ENCODE measurements at regions not wholly inside any gene's neighbourhood (a gene's known extent, or its start where the extent isn't known, plus 50 kb on each side); places are given as distances from the start of the nearest gene placed in this dataset.

DNA sequence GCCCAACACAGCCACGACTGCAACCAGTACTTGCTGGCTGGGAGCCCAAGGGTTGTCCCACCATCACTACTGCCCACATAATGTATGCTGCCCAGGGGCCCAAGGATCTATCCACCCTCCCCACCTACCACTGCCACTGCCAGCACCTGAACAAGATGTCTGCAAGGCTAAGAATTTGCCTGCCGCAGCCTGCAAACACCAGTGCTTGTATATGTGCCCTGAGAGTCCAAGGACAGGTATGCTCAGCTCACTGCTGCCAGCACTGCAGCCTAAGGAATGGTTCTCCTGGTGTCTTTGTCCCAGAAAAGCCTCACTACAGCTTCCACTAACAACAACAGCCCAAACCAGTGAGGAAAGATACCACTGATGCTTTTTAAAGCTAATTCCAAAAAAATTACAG, 1174.0 kb downstream of the SORCS1 start:
- TF ChIP-seq, protein P1, sequence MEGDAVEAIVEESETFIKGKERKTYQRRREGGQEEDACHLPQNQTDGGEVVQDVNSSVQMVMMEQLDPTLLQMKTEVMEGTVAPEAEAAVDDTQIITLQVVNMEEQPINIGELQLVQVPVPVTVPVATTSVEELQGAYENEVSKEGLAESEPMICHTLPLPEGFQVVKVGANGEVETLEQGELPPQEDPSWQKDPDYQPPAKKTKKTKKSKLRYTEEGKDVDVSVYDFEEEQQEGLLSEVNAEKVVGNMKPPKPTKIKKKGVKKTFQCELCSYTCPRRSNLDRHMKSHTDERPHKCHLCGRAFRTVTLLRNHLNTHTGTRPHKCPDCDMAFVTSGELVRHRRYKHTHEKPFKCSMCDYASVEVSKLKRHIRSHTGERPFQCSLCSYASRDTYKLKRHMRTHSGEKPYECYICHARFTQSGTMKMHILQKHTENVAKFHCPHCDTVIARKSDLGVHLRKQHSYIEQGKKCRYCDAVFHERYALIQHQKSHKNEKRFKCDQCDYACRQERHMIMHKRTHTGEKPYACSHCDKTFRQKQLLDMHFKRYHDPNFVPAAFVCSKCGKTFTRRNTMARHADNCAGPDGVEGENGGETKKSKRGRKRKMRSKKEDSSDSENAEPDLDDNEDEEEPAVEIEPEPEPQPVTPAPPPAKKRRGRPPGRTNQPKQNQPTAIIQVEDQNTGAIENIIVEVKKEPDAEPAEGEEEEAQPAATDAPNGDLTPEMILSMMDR (IDR thresholded peaks at IDR 0.05): no peak
- TF ChIP-seq POLR2A (IDR thresholded peaks at IDR 0.05): no peak
- TF ChIP-seq EP300 (IDR thresholded peaks at IDR 0.05): no peak
- TF ChIP-seq POLR2AphosphoS5 (IDR thresholded peaks at IDR 0.05): no peak

Data from suprapubic skin (tissue), 4 donors.